ENCODE measurements at regions not wholly inside any gene's neighbourhood (a gene's known extent, or its start where the extent isn't known, plus 50 kb on each side); places are given as distances from the start of the nearest gene placed in this dataset.

DNA sequence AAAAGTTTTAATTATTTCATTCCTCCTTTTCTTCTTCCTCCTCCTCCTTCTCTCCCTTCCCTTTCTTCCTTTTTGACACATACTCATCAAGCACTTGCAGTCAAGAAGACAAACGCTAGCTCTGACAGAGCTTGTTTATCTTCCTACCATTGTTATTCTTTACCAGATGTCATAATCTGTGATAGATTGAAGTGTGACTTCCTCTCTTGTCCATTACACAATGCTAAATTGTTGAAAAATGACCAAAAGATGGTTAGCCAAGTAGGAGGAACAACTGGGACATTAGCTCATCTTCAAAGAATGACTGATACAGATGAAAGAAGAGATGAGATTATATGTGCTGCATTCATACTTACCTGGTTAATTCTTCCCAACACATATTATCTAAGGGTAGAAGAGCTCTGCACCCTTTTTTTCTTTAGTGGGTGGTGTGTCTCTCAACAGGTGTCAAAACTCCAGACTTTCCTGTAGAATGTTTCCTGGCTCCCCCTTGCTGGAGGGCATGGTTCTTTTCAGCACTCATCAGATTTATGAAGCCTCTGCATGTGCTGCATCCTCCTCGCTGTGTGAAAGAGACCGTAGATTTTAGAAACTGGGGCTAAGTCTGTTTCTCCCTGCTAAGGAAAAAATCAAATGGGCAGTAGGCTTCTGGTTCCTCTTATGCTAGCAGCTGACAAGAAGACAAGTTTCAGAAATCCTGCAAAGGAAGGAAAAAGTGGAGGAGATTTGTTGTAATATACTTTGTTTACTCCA, 147.1 kb downstream of the TMX1 start:
- no peaks in the 10 kb centered on the region for H3K79me2 ChIP-seq (ENCODE audit: control insufficient read depth, insufficient read depth, low read length)
- H3K36me3 ChIP-seq (ENCODE audit: control insufficient read depth, insufficient read depth, low read length), result no peaks in the 10 kb centered on the region
- no peak overlapping the region for H3K9ac ChIP-seq (ENCODE audit: low read length)
- H2BK5ac ChIP-seq (ENCODE audit: low read length), result no peak overlapping the region
- H3K27ac ChIP-seq (ENCODE audit: low read depth, low read length), result no peak overlapping the region
- no peak overlapping the region for H2BK15ac ChIP-seq (replicated peaks; ENCODE audit: low read depth)
- no peak overlapping the region for H2AK5ac ChIP-seq (ENCODE audit: low read length)
- peak; percentile 37 for DNase-seq
- WGBS (ENCODE audit: extremely low coverage, insufficient coverage, low lambda C conversion rate), result no CpG with 5 or more reads among the region's 3 CpGs
- no peaks in the 10 kb centered on the region for H3K27me3 ChIP-seq (ENCODE audit: insufficient read depth, low read length, poor library complexity)
- H3K18ac ChIP-seq (ENCODE audit: low read length), result no peak overlapping the region
- no peak overlapping the region for H4K5ac ChIP-seq (ENCODE audit: low read length)
- no peak overlapping the region for H3K4me2 ChIP-seq (ENCODE audit: low read length)
- H3K4me1 ChIP-seq (ENCODE audit: control insufficient read depth, low read depth, low read length), result no peaks in the 10 kb centered on the region
- no peak overlapping the region for H3K4ac ChIP-seq (ENCODE audit: low read depth, low read length)
- no peak overlapping the region for H3K4me3 ChIP-seq (ENCODE audit: low read length)
- H3K23ac ChIP-seq (ENCODE audit: low read length), result no peak overlapping the region
- H4K8ac ChIP-seq (ENCODE audit: low read depth, low read length), result no peak overlapping the region
- H2BK120ac ChIP-seq (ENCODE audit: low read depth, low read length), result no peak overlapping the region
- no peaks in the 10 kb centered on the region for H3K79me1 ChIP-seq (ENCODE audit: low read length)
- H3K56ac ChIP-seq (ENCODE audit: low read length), result no peak overlapping the region

DNA sequence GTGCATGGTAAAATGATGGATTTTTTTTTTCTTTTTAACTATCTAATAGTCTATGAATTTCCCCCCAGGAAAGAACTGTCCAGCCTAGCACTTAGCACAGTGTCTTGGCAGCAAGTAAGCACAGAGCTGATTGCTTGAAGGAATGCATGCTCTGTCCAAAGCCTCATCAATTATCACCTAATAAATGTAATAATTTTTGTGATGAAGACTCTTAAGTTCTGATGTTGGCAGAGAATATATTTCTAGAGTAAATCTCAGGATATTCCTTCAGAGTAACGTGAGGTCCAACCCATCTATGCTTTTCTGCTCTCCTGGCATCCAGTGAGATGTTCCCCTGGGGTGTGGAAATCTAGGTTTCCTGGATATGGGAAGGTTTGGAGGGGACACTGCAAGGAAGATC, 152.4 kb downstream of the TMX1 start:
- H3K4me2 ChIP-seq (ENCODE audit: low read length), result no peak overlapping the region
- no peak overlapping the region for H3K9ac ChIP-seq (ENCODE audit: low read length)
- no peak overlapping the region for H3K4ac ChIP-seq (ENCODE audit: low read depth, low read length)
- H3K79me2 ChIP-seq (ENCODE audit: control insufficient read depth, insufficient read depth, low read length), result no peaks in the 10 kb centered on the region
- no peak overlapping the region for H3K27ac ChIP-seq (ENCODE audit: low read depth, low read length)
- DNase-seq, result no peak
- no peaks in the 10 kb centered on the region for H3K27me3 ChIP-seq (ENCODE audit: insufficient read depth, low read length, poor library complexity)
- no peak overlapping the region for H2AK5ac ChIP-seq (ENCODE audit: low read length)
- no peak overlapping the region for H3K18ac ChIP-seq (ENCODE audit: low read length)
- no peaks in the 10 kb centered on the region for H3K36me3 ChIP-seq (ENCODE audit: control insufficient read depth, insufficient read depth, low read length)
- H3K79me1 ChIP-seq (ENCODE audit: low read length), result no peaks in the 10 kb centered on the region
- H3K4me1 ChIP-seq (ENCODE audit: control insufficient read depth, low read depth, low read length), result peaks cover 10% of the 10 kb centered on the region
- H2BK120ac ChIP-seq (ENCODE audit: low read depth, low read length), result no peak overlapping the region
- H4K8ac ChIP-seq (ENCODE audit: low read depth, low read length), result no peak overlapping the region
- no peak overlapping the region for H3K56ac ChIP-seq (ENCODE audit: low read length)
- no peak overlapping the region for H4K5ac ChIP-seq (ENCODE audit: low read length)
- no peak overlapping the region for H3K23ac ChIP-seq (ENCODE audit: low read length)
- WGBS (ENCODE audit: extremely low coverage, insufficient coverage, low lambda C conversion rate), result no CpG with 5 or more reads among the region's 1 CpG
- no peak overlapping the region for H2BK5ac ChIP-seq (ENCODE audit: low read length)
- H3K4me3 ChIP-seq (ENCODE audit: low read length), result no peak overlapping the region
- no peak overlapping the region for H2BK15ac ChIP-seq (replicated peaks; ENCODE audit: low read depth)

DNA sequence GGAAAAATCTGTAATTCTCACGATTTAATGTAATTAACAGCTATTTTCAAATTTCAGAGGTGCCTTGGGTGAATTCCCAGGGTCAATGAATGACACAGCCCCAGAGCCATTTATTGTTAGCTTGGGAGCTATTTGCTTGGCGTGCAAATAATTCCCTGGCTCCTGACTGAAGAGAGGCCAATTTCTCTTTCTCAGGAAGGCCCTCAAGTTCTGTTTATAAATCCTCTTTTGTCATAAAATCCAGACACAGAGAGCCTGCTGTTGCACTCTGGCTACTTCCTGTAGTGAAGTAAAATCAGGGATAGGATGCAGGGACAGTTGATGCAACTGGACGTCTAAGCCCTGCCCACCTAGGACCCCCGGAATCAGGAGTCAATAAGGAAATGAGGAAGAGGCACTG, 154.3 kb downstream of the TMX1 start:
- H3K4me2 ChIP-seq (ENCODE audit: low read length), result no peak overlapping the region
- WGBS (ENCODE audit: extremely low coverage, insufficient coverage, low lambda C conversion rate), result no CpG with 5 or more reads among the region's 4 CpGs
- no peak overlapping the region for H4K8ac ChIP-seq (ENCODE audit: low read depth, low read length)
- H2AK5ac ChIP-seq (ENCODE audit: low read length), result no peak overlapping the region
- no peaks in the 10 kb centered on the region for H3K27me3 ChIP-seq (ENCODE audit: insufficient read depth, low read length, poor library complexity)
- no peak overlapping the region for H3K23ac ChIP-seq (ENCODE audit: low read length)
- no peak overlapping the region for H3K4me3 ChIP-seq (ENCODE audit: low read length)
- no peak overlapping the region for H3K56ac ChIP-seq (ENCODE audit: low read length)
- H3K27ac ChIP-seq (ENCODE audit: low read depth, low read length), result no peak overlapping the region
- no peaks in the 10 kb centered on the region for H3K79me2 ChIP-seq (ENCODE audit: control insufficient read depth, insufficient read depth, low read length)
- no peaks in the 10 kb centered on the region for H3K79me1 ChIP-seq (ENCODE audit: low read length)
- H2BK15ac ChIP-seq (replicated peaks; ENCODE audit: low read depth), result no peak overlapping the region
- H3K18ac ChIP-seq (ENCODE audit: low read length), result no peak overlapping the region
- H3K36me3 ChIP-seq (ENCODE audit: control insufficient read depth, insufficient read depth, low read length), result no peaks in the 10 kb centered on the region
- H2BK5ac ChIP-seq (ENCODE audit: low read length), result no peak overlapping the region
- peaks cover 10% of the 10 kb centered on the region for H3K4me1 ChIP-seq (ENCODE audit: control insufficient read depth, low read depth, low read length)
- H2BK120ac ChIP-seq (ENCODE audit: low read depth, low read length), result no peak overlapping the region
- H3K4ac ChIP-seq (ENCODE audit: low read depth, low read length), result no peak overlapping the region
- DNase-seq, result no peak
- H4K5ac ChIP-seq (ENCODE audit: low read length), result no peak overlapping the region
- no peak overlapping the region for H3K9ac ChIP-seq (ENCODE audit: low read length)

DNA sequence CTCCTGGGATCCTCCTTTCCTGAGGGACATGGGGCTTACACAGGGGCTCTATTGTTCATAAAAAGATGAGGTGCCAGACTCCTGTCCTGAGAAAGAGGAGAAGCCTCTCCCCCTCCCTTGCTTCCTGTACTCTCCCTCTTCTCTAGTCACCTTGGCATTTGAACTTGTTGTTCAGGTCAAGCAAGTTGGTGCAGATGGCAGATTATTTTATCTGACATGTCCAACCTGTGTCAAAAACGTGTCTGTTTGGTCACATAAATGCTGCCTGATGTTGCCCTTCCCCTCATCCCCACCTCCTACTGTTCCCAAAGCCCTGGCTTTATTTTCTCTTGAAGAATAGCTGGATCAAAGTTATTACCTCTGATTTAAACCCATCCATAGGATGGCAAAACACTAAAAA, 154.8 kb downstream of the TMX1 start:
- Histone ChIP-seq H3K56ac (ENCODE audit: low read length) (peak overlapping the region; percentile 76), H3K18ac (ENCODE audit: low read length) (no peak overlapping the region), H2BK15ac (replicated peaks; ENCODE audit: low read depth) (no peak overlapping the region), H3K4me2 (ENCODE audit: low read length) (no peak overlapping the region), H3K79me1 (ENCODE audit: low read length) (no peaks in the 10 kb centered on the region), H2BK5ac (ENCODE audit: low read length) (no peak overlapping the region), H2BK120ac (ENCODE audit: low read depth, low read length) (no peak overlapping the region), H3K9ac (ENCODE audit: low read length) (no peak overlapping the region), H3K36me3 (ENCODE audit: control insufficient read depth, insufficient read depth, low read length) (no peaks in the 10 kb centered on the region), H4K8ac (ENCODE audit: low read depth, low read length) (no peak overlapping the region), H4K5ac (ENCODE audit: low read length) (no peak overlapping the region), H3K79me2 (ENCODE audit: control insufficient read depth, insufficient read depth, low read length) (no peaks in the 10 kb centered on the region), H3K4me3 (ENCODE audit: low read length) (no peak overlapping the region), H2AK5ac (ENCODE audit: low read length) (peak overlapping the region; percentile 7), H3K23ac (ENCODE audit: low read length) (no peak overlapping the region), H3K27me3 (ENCODE audit: insufficient read depth, low read length, poor library complexity) (no peaks in the 10 kb centered on the region), H3K27ac (ENCODE audit: low read depth, low read length) (no peak overlapping the region), H3K4me1 (ENCODE audit: control insufficient read depth, low read depth, low read length) (peaks cover 10% of the 10 kb centered on the region), H3K4ac (ENCODE audit: low read depth, low read length) (no peak overlapping the region)
- no CpG with 5 or more reads among the region's 1 CpG for WGBS (ENCODE audit: extremely low coverage, insufficient coverage, low lambda C conversion rate)
- DNase-seq, result peak; percentile 29

DNA sequence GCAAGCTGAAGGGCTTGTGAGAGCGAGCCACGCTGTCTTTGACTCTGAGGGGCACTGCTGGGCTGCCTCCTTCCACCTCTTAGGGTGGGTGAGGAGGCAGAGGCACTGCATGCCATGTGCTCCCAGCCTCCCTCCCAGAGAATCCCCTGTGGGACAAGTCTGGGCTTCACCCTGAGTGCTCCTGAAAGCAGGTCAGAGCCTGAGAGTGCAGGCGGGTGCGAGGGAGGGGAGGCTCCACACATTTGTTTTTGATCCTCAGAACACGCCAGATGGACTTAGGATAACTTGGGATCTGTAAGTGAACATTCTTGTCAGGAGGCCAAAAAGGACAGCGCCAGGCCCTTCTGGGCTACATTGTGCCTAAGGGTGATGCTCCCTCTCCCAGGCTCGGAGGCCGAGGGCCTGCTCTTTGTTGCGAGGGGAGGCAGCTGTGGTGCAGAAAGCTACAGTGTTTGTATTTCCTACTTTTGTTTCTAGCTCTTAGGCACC, 155.4 kb downstream of the TMX1 start:
- Histone ChIP-seq H3K56ac (ENCODE audit: low read length) (peak overlapping the region; percentile 76), H3K36me3 (ENCODE audit: control insufficient read depth, insufficient read depth, low read length) (no peaks in the 10 kb centered on the region), H3K79me2 (ENCODE audit: control insufficient read depth, insufficient read depth, low read length) (no peaks in the 10 kb centered on the region), H3K4ac (ENCODE audit: low read depth, low read length) (no peak overlapping the region), H4K8ac (ENCODE audit: low read depth, low read length) (no peak overlapping the region), H2AK5ac (ENCODE audit: low read length) (no peak overlapping the region), H3K27ac (ENCODE audit: low read depth, low read length) (no peak overlapping the region), H3K4me3 (ENCODE audit: low read length) (no peak overlapping the region), H3K4me1 (ENCODE audit: control insufficient read depth, low read depth, low read length) (peaks cover 10% of the 10 kb centered on the region), H3K4me2 (ENCODE audit: low read length) (no peak overlapping the region), H2BK15ac (replicated peaks; ENCODE audit: low read depth) (no peak overlapping the region), H3K9ac (ENCODE audit: low read length) (no peak overlapping the region), H4K5ac (ENCODE audit: low read length) (no peak overlapping the region), H2BK5ac (ENCODE audit: low read length) (peak overlapping the region; percentile 52), H3K18ac (ENCODE audit: low read length) (no peak overlapping the region), H3K27me3 (ENCODE audit: insufficient read depth, low read length, poor library complexity) (no peaks in the 10 kb centered on the region), H3K79me1 (ENCODE audit: low read length) (no peaks in the 10 kb centered on the region), H2BK120ac (ENCODE audit: low read depth, low read length) (no peak overlapping the region), H3K23ac (ENCODE audit: low read length) (peak overlapping the region; percentile 70)
- no CpG with 5 or more reads among the region's 9 CpGs for WGBS (ENCODE audit: extremely low coverage, insufficient coverage, low lambda C conversion rate)
- DNase-seq, result peak; percentile 11
